ENCODE measurements at regions not wholly inside any gene's neighbourhood (a gene's known extent, or its start where the extent isn't known, plus 50 kb on each side); places are given as distances from the start of the nearest gene placed in this dataset.

GRCh38 chr13:71922194-71922593 lies 55.2 kb upstream of the DACH1 start:
- no peaks in the 10 kb centered on the region for H3K4me1 ChIP-seq (ENCODE audit: insufficient read depth, low read length)

More at GRCh38 chr13:71922194-71922593, 55.2 kb upstream of the DACH1 start:
- ChIA-PET POLR2A (no interaction called here), CTCF (ENCODE audit: low intra/inter-chr PET ratio, low total read pairs) (no interaction called here)
- Histone ChIP-seq H3K79me2 (ENCODE audit: insufficient read depth, low read length) (no peaks in the 10 kb centered on the region), H4K20me1 (ENCODE audit: insufficient read depth, low read length) (no peaks in the 10 kb centered on the region), H3K9me3 (ENCODE audit: low read length) (no peaks in the 10 kb centered on the region), H3K36me3 (replicated peaks in 1 of 2; ENCODE audit: control insufficient read depth in 1 of 2, insufficient read depth in 2 of 2, low read length in 2 of 2) (no peaks in the 10 kb centered on the region), H3K27me3 (ENCODE audit: control insufficient read depth in 1 of 2, insufficient read depth in 2 of 2, low read length in 2 of 2) (no peaks in the 10 kb centered on the region), H2AFZ (ENCODE audit: low read length) (no peak overlapping the region), H3K9ac (ENCODE audit: insufficient read depth, low read depth, low read length) (no peak overlapping the region), H3K4me2 (ENCODE audit: low read depth, low read length) (no peak overlapping the region), H3K4me3 (replicated peaks in 1 of 3; ENCODE audit: insufficient read depth in 1 of 3, low read depth in 2 of 3, low read length in 3 of 3) (no peak overlapping the region), H3K27ac (ENCODE audit: extremely low read length, insufficient read depth, low read length) (no peak overlapping the region)
- DNase-seq (ENCODE audit: low spot score) = no peak
- 0% methylated on average over 1 of the region's 1 CpG for WGBS (ENCODE audit: low lambda C conversion rate)
- in situ Hi-C loops (cut with HindIII; ENCODE audit: extremely low pct_ligation_motif_present, low pct_unique_long_range_greater_than_20kb) = no loop called here
- intact Hi-C loops (cut with micrococcal nuclease; ENCODE audit: unreplicated experiment) = loop anchor here (1.0 kb wide), 1 partner anchor 14 kb away; no protein-coding TSS in a partner anchor
- no peak for TF ChIP-seq SETDB1 (CRISPR knock-in tag; IDR thresholded peaks at IDR 0.05; ENCODE audit: borderline replicate concordance)
- TF ChIP-seq ZNF619 (CRISPR knock-in tag; IDR thresholded peaks at IDR 0.05) = no peak
- no peak for TF ChIP-seq MATR3 (CRISPR knock-in tag; IDR thresholded peaks at IDR 0.05)
- no peak for TF ChIP-seq ETV5 (CRISPR knock-in tag; IDR thresholded peaks at IDR 0.05; ENCODE audit: borderline replicate concordance)
- TF ChIP-seq SP140L (CRISPR knock-in tag; IDR thresholded peaks at IDR 0.05; ENCODE audit: borderline replicate concordance) = no peak
- no peak for TF ChIP-seq ZBTB25 (CRISPR knock-in tag; IDR thresholded peaks at IDR 0.05)
- TF ChIP-seq ZMYM3 (CRISPR knock-in tag; IDR thresholded peaks at IDR 0.05) = no peak
- TF ChIP-seq ZFX (CRISPR knock-in tag; IDR thresholded peaks at IDR 0.05; ENCODE audit: low read depth) = no peak
- TF ChIP-seq ZNF710 (CRISPR knock-in tag; IDR thresholded peaks at IDR 0.05; ENCODE audit: borderline replicate concordance) = no peak
- TF ChIP-seq ZNF367 (CRISPR knock-in tag; IDR thresholded peaks at IDR 0.05; ENCODE audit: borderline replicate concordance) = no peak
- no peak for TF ChIP-seq ZBTB1 (CRISPR knock-in tag; IDR thresholded peaks at IDR 0.05; ENCODE audit: borderline replicate concordance)
- TF ChIP-seq SIN3A (IDR thresholded peaks at IDR 0.05; ENCODE audit: borderline replicate concordance, low read depth, low read length) = no peak
- TF ChIP-seq ZFP36 (IDR thresholded peaks at IDR 0.05; ENCODE audit: borderline replicate concordance, low read depth, low read length, partially characterized antibody) = no peak
- TF ChIP-seq ZSCAN30 (CRISPR knock-in tag; IDR thresholded peaks at IDR 0.05) = no peak
- no peak for TF ChIP-seq BRD4 (CRISPR knock-in tag; IDR thresholded peaks at IDR 0.05)
- no peak for TF ChIP-seq ZNF549 (CRISPR knock-in tag; IDR thresholded peaks at IDR 0.05)
- no peak for TF ChIP-seq AHR (CRISPR knock-in tag; IDR thresholded peaks at IDR 0.05)
- TF ChIP-seq CTCF (CRISPR knock-in tag; IDR thresholded peaks at IDR 0.05) = no peak
- no peak for TF ChIP-seq THAP8 (CRISPR knock-in tag; IDR thresholded peaks at IDR 0.05; ENCODE audit: borderline replicate concordance)
- ATAC-seq = no peak
- BruUV-seq (replicated peaks) = no TSS peak
- FAIRE-seq = no peak
